ENCODE measurements at regions not wholly inside any gene's neighbourhood (a gene's known extent, or its start where the extent isn't known, plus 50 kb on each side); places are given as distances from the start of the nearest gene placed in this dataset.

- TF ChIP-seq CTCF (IDR thresholded peaks at IDR 0.05 in 4 of 5, conservative IDR thresholded peaks at IDR 0.05 in 1 of 5) (no peak), POLR2A (IDR thresholded peaks at IDR 0.05) (no peak)
These were observed 238.6 kb downstream of the DUSP10 start for GRCh38 chr1:221503268-221503667.
